Epithelial cell of prostate (primary cell): ENCODE measurements at regions not wholly inside any gene's neighbourhood (a gene's known extent, or its start where the extent isn't known, plus 50 kb on each side); places are given as distances from the start of the nearest gene placed in this dataset.
"Not testable (repeated sequence)": the region's sequence is repeated elsewhere in the genome, so short reads cannot be mapped to it uniquely, and the experiment has no call there.

Experiments
- DNase-seq: peaks from one replicate; pipeline ENCODE4 v3.0.0-alpha.2; 2011; ENCODE audit warnings: low read depth, low spot score
- H3K27ac ChIP-seq: fragments of 450-650 bp; 2 replicates; pipeline ENCODE4 v1.5.1; 2017; ENCODE audit warnings: mild to moderate bottlenecking

GRCh38 chr3:65015711-65016110 is 327.9 kb upstream of the ADAMTS9 start:
- DNase-seq, result no peak
- no peak overlapping the region for H3K27ac ChIP-seq

GRCh38 chr3:65013053-65013452 is 325.3 kb upstream of the ADAMTS9 start:
- no peak overlapping the region for H3K27ac ChIP-seq
- DNase-seq, result no peak

- DNase-seq, result no peak
- no peak overlapping the region for H3K27ac ChIP-seq
Observed at GRCh38 chr3:65006300-65006739, 318.5 kb upstream of the ADAMTS9 start.

- DNase-seq, result no peak
- no peak overlapping the region for H3K27ac ChIP-seq
Observed at GRCh38 chr3:65005486-65005885, 317.7 kb upstream of the ADAMTS9 start.

- DNase-seq, result no peak
- H3K27ac ChIP-seq, result no peak overlapping the region
Observed at GRCh38 chr3:65004795-65005295, 317.0 kb upstream of the ADAMTS9 start.

GRCh38 chr3:65004306-65004705 is 316.5 kb upstream of the ADAMTS9 start:
- H3K27ac ChIP-seq, result no peak overlapping the region
- DNase-seq, result no peak

GRCh38 chr3:65001119-65001518 is 313.3 kb upstream of the ADAMTS9 start:
- not testable (repeated sequence) for H3K27ac ChIP-seq, DNase-seq

- peak overlapping the region; percentile 44 for H3K27ac ChIP-seq
- DNase-seq, result peak; percentile 51
Observed at GRCh38 chr3:64998317-64998716, 310.5 kb upstream of the ADAMTS9 start.

GRCh38 chr3:64995857-64996551 is 308.2 kb upstream of the ADAMTS9 start:
- no peak overlapping the region for H3K27ac ChIP-seq
- no peak for DNase-seq

GRCh38 chr3:64993781-64994180 is 306.0 kb upstream of the ADAMTS9 start:
- no peak for DNase-seq
- H3K27ac ChIP-seq, result no peak overlapping the region

- no peak for DNase-seq
- H3K27ac ChIP-seq, result no peak overlapping the region
Observed at GRCh38 chr3:64992530-64993285, 304.9 kb upstream of the ADAMTS9 start.

GRCh38 chr3:64988188-64988587 is 300.4 kb upstream of the ADAMTS9 start:
- peak overlapping the region; percentile 53 for H3K27ac ChIP-seq
- DNase-seq, result peak; percentile 58

GRCh38 chr3:64987726-64988125 is 299.9 kb upstream of the ADAMTS9 start:
- H3K27ac ChIP-seq, result peak overlapping the region; percentile 53
- DNase-seq, result no peak

- DNase-seq, result no peak
- H3K27ac ChIP-seq, result no peak overlapping the region
Observed at GRCh38 chr3:64985072-64985471, 297.3 kb upstream of the ADAMTS9 start.

GRCh38 chr3:64983583-64984359 is 296.0 kb upstream of the ADAMTS9 start:
- no peak for DNase-seq
- H3K27ac ChIP-seq, result no peak overlapping the region

GRCh38 chr3:64977308-64978100 is 289.7 kb upstream of the ADAMTS9 start:
- DNase-seq, result peak; percentile 95
- H3K27ac ChIP-seq, result peak overlapping the region; percentile 89

GRCh38 chr3:64976456-64976855 is 288.7 kb upstream of the ADAMTS9 start:
- peak overlapping the region; percentile 89 for H3K27ac ChIP-seq

GRCh38 chr3:64975147-64975546 is 287.3 kb upstream of the ADAMTS9 start:
- peak; percentile 31 for DNase-seq
- H3K27ac ChIP-seq, result no peak overlapping the region

More at GRCh38 chr3:64976456-64976855, 288.7 kb upstream of the ADAMTS9 start:
- DNase-seq, result no peak

- no peak for DNase-seq
- H3K27ac ChIP-seq, result no peak overlapping the region
Observed at GRCh38 chr3:64974401-64974800, 286.6 kb upstream of the ADAMTS9 start.

- H3K27ac ChIP-seq, result no peak overlapping the region
- no peak for DNase-seq
Observed at GRCh38 chr3:64972793-64973192, 285.0 kb upstream of the ADAMTS9 start.
